ENCODE measurements at regions not wholly inside any gene's neighbourhood (a gene's known extent, or its start where the extent isn't known, plus 50 kb on each side); places are given as distances from the start of the nearest gene placed in this dataset.

- TF ChIP-seq CTCF (IDR thresholded peaks at IDR 0.05) (no peak), POLR2A (IDR thresholded peaks at IDR 0.05) (no peak)
Observed at GRCh38 chr15:70212286-70212962, 114.7 kb upstream of the TLE3 start.

Measured in transverse colon (tissue), 3 donors.